Choroid plexus epithelial cell (primary cell): ENCODE measurements at regions not wholly inside any gene's neighbourhood (a gene's known extent, or its start where the extent isn't known, plus 50 kb on each side); places are given as distances from the start of the nearest gene placed in this dataset.

Source experiments
- DNase-seq: peaks from one replicate; pipeline ENCODE4 v3.0.0-alpha.2; 2010; ENCODE audit warnings: low read depth
- H3K4me3 ChIP-seq: 2 replicates; pipeline ENCODE4 v1.5.1; 2011; ENCODE audit warnings: low read depth, mild to moderate bottlenecking, control low read depth, low read length, moderate library complexity
- CTCF ChIP-seq: conservative IDR thresholded peaks from 2 replicates; pipeline ENCODE4 v1.5.1; 2011; ENCODE audit warnings: low read depth, mild to moderate bottlenecking, control low read depth, inconsistent platforms, low read length, moderate library complexity

- DNase-seq = no peak
- no peak for TF ChIP-seq CTCF
- no peak overlapping the region for H3K4me3 ChIP-seq
Observed at GRCh38 chr2:83291083-83291482, 1168.0 kb downstream of the SUCLG1 start.

DNA sequence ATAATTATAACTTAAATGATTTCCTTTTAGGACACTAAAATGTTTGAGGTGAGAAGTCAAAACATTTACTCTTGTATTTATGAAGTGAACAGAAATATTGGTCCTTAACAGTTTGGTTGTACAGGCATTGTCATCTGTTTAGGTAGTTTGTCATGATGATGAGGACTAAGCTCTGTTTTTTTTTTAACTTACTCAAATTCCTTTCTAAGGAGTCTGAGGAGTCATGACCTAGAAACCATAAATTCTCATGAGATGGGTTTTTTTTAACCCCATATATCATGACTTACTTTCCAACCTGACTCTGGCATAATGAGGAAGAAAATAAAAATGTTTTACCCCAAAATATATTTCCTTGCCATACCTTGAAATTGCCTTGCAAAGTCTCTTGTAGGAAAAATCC, 1176.2 kb downstream of the SUCLG1 start:
- TF ChIP-seq CTCF = no peak
- no peak overlapping the region for H3K4me3 ChIP-seq
- DNase-seq = no peak

GRCh38 chr2:83282043-83282795, 1176.9 kb downstream of the SUCLG1 start:
- TF ChIP-seq CTCF = no peak
- no peak overlapping the region for H3K4me3 ChIP-seq
- DNase-seq = no peak

DNA sequence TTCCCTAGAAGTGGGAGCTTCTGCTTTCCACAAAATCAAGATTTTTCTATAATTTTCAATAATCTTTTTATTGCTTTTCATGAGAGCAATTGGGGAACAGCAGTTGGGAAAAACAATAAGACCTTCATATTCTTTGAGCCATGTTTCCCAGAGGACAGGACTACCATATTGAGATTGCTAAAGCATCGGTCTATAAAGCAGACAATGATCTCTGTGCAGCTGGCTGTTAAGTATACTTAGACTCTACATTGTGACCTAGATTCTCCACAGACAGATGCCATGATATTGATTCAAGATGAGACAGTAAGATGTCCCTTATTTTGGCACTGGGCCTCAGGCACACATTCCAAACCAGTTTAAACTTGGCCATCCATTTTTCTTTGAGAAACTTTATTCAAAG, 1178.7 kb downstream of the SUCLG1 start:
- no peak for TF ChIP-seq CTCF
- H3K4me3 ChIP-seq = no peak overlapping the region

DNA sequence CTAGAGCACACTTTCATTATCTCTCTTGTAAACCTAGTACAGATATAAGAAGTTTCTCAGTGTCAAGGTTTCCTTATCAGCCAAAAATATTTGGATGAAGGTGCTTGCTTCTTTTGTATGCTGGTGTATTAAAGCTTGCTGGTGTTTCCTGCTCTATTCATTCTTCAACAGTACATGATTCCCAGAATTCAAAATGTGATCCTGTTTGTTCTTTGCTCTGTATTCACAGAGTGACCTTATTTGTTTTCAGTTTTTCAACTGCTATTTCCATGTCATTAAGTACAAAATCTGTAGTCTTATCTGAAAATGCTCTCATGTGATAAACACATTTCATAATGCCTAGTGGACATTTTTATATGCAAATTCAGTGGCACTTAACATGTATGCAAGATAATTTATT, 1185.8 kb downstream of the SUCLG1 start:
- no peak for TF ChIP-seq CTCF
- no peak for DNase-seq
- no peak overlapping the region for H3K4me3 ChIP-seq

More for the DNA sequence above, 1178.7 kb downstream of the SUCLG1 start:
- no peak for DNase-seq

- DNase-seq = no peak
- no peak overlapping the region for H3K4me3 ChIP-seq
- TF ChIP-seq CTCF = no peak
Observed at GRCh38 chr2:83261591-83262136, 1197.4 kb downstream of the SUCLG1 start.

DNA sequence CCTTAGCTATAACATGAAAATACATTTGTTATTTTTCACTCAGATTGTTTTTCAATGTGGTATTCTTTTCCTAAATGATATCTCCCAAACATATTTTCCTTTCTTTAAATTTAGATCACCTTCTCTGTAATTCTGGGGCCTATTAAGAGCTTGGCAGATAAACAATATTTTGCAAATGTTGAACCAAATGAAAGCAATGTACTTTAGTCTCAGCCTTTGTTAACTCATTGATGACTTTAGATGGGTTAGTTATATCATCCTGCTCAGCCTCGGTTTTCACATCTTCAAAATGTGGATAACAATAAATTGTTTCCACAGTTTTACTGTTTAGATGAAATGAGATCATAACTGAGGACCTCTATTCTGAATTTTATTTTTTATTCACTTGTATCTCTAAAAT, 1205.2 kb downstream of the SUCLG1 start:
- H3K4me3 ChIP-seq = no peak overlapping the region
- no peak for TF ChIP-seq CTCF
- no peak for DNase-seq
